CD4-positive, alpha-beta memory T cell (primary cell): ENCODE measurements at regions not wholly inside any gene's neighbourhood (a gene's known extent, or its start where the extent isn't known, plus 50 kb on each side); places are given as distances from the start of the nearest gene placed in this dataset.
"Not testable (repeated sequence)": the region's sequence is repeated elsewhere in the genome, so short reads cannot be mapped to it uniquely, and the experiment has no call there.

Experiments used
- CTCF ChIA-PET: fragments of 350-600 bp; sonication (Branson Sonifier 250); formaldehyde crosslinking; loops from one replicate; lab custom pipeline; 2021; ENCODE audit warnings: inconsistent platforms; ENCODE audit not compliant: partially characterized antibody; lab: Charles Lee
- POLR2A ChIA-PET: fragments of 350-600 bp; sonication (Branson Sonifier 250); formaldehyde crosslinking; loops from one replicate; lab custom pipeline; 2021; ENCODE audit not compliant: partially characterized antibody; lab: Charles Lee
- DNase-seq, 5 donors: peaks; one replicate each; pipeline versions ENCODE4 v3.0.0 to v3.0.0-alpha.2; 2020 to 2022; ENCODE audit warnings: mixed read lengths in 1 of 5
- H3K27ac ChIP-seq: one replicate; pipeline ENCODE4 v1.7.0; 2013; ENCODE audit warnings: low read depth, low read length
- H3K27me3 ChIP-seq: 2 replicates; pipeline ENCODE4 v1.7.0; 2013; ENCODE audit warnings: mild to moderate bottlenecking, low read length, moderate library complexity; ENCODE audit not compliant: insufficient read depth
- H3K36me3 ChIP-seq: 2 replicates; pipeline ENCODE4 v1.7.0; 2013; ENCODE audit warnings: mild to moderate bottlenecking, low read length, moderate library complexity; ENCODE audit not compliant: insufficient read depth
- H3K4me1 ChIP-seq: 2 replicates; pipeline ENCODE4 v1.7.0; 2013; ENCODE audit warnings: mild to moderate bottlenecking, low read length, moderate library complexity; ENCODE audit not compliant: insufficient read depth
- H3K4me3 ChIP-seq, 2 donors: one replicate each; pipeline ENCODE4 v1.7.0; 2013; ENCODE audit warnings: low read length in 2 of 2, mild to moderate bottlenecking in 1 of 2
- H3K9me3 ChIP-seq, 2 donors: one replicate each; pipeline ENCODE4 v1.7.0; 2013; ENCODE audit warnings: low read length in 2 of 2, control low read depth in 1 of 2; ENCODE audit not compliant: control insufficient read depth in 1 of 2
- H3K27ac Mint-ChIP-seq, 7 donors: one replicate each; pipeline ENCODE4 v1.8.0; 2020 to 2021; ENCODE audit warnings: mixed read lengths in 7 of 7, mild to moderate bottlenecking in 6 of 7, inconsistent platforms in 3 of 7, moderate library complexity in 3 of 7
- H3K27me3 Mint-ChIP-seq, 2 donors: one replicate each; pipeline ENCODE4 v1.8.0; 2020 to 2021; ENCODE audit warnings: mixed read lengths in 2 of 2
- H3K36me3 Mint-ChIP-seq, 2 donors: one replicate each; pipeline ENCODE4 v1.8.0; 2020 to 2021; ENCODE audit warnings: mixed read lengths in 2 of 2, inconsistent platforms in 1 of 2, mild to moderate bottlenecking in 1 of 2
- H3K4me1 Mint-ChIP-seq, 4 donors: one replicate each; pipeline ENCODE4 v1.8.0; 2020 to 2021; ENCODE audit warnings: mixed read lengths in 4 of 4, mild to moderate bottlenecking in 1 of 4
- H3K4me3 Mint-ChIP-seq, 8 donors: one replicate each; pipeline ENCODE4 v1.8.0; 2020 to 2021; ENCODE audit warnings: mixed read lengths in 8 of 8, mild to moderate bottlenecking in 7 of 8, moderate library complexity in 6 of 8, inconsistent platforms in 3 of 8
- H3K9me3 Mint-ChIP-seq, 8 donors: one replicate each; pipeline ENCODE4 v1.8.0; 2020 to 2021; ENCODE audit warnings: mixed read lengths in 8 of 8, mild to moderate bottlenecking in 5 of 8, inconsistent platforms in 3 of 8, moderate library complexity in 1 of 8
- intact Hi-C: fragments of 100-400 bp; cut with micrococcal nuclease; formaldehyde crosslinking; loops from one replicate; pipeline ENCODE4 v1.15.1; 2023

GRCh38 chr2:217356781-217357180, 496.9 kb upstream of the TNP1 start:
- CTCF ChIA-PET: no interaction called here
- Mint-ChIP-seq H3K4me3 (no peak overlapping the region), H3K27me3 (peaks cover 0 to 1% of the 10 kb centered on the region in 2 donors), H3K4me1 (no peaks in the 10 kb centered on the region), H3K36me3 (no peaks in the 10 kb centered on the region), H3K9me3 (peaks cover 0 to 3% (median 0%) of the 10 kb centered on the region in 8 donors), H3K27ac (no peak overlapping the region)
- H3K27me3 ChIP-seq: no peaks in the 10 kb centered on the region
- intact Hi-C loops: no loop called here
- H3K36me3 ChIP-seq: no peaks in the 10 kb centered on the region
- POLR2A ChIA-PET: no interaction called here
- no peaks in the 10 kb centered on the region for H3K4me1 ChIP-seq
- no peak overlapping the region for H3K27ac ChIP-seq
- DNase-seq: no peak
- no peak overlapping the region for H3K4me3 ChIP-seq
- H3K9me3 ChIP-seq: no peaks in the 10 kb centered on the region

- Histone ChIP-seq H3K36me3 (no peaks in the 10 kb centered on the region), H3K9me3 (no peaks in the 10 kb centered on the region), H3K27ac (no peak overlapping the region), H3K27me3 (no peaks in the 10 kb centered on the region), H3K4me1 (no peaks in the 10 kb centered on the region), H3K4me3 (no peak overlapping the region)
- DNase-seq: no peak
- ChIA-PET POLR2A (no interaction called here), CTCF (interaction anchor here (0.9 kb wide), 1 partner anchor 127 kb away, joined by 4 read pairs; no protein-coding TSS in a partner anchor)
- intact Hi-C loops: no loop called here
- H3K4me1 Mint-ChIP-seq: no peaks in the 10 kb centered on the region
- H3K36me3 Mint-ChIP-seq: no peaks in the 10 kb centered on the region
- H3K27ac Mint-ChIP-seq: no peak overlapping the region
- peaks cover 0 to 3% (median 0%) of the 10 kb centered on the region in 8 donors for H3K9me3 Mint-ChIP-seq
- peaks cover 0 to 1% of the 10 kb centered on the region in 2 donors for H3K27me3 Mint-ChIP-seq
- no peak overlapping the region for H3K4me3 Mint-ChIP-seq
Measured at GRCh38 chr2:217356142-217356541, 496.3 kb upstream of the TNP1 start.

GRCh38 chr2:217353591-217353990, 493.7 kb upstream of the TNP1 start:
- peaks cover 0 to 21% (median 6%) of the 10 kb centered on the region in 8 donors for H3K9me3 Mint-ChIP-seq
- intact Hi-C loops: no loop called here
- Histone ChIP-seq H3K27ac (no peak overlapping the region), H3K4me3 (no peak overlapping the region), H3K4me1 (no peaks in the 10 kb centered on the region), H3K9me3 (no peaks in the 10 kb centered on the region), H3K36me3 (no peaks in the 10 kb centered on the region), H3K27me3 (no peaks in the 10 kb centered on the region)
- CTCF ChIA-PET: no interaction called here
- H3K27me3 Mint-ChIP-seq: peaks cover 0 to 1% of the 10 kb centered on the region in 2 donors
- H3K4me3 Mint-ChIP-seq: no peak overlapping the region
- H3K4me1 Mint-ChIP-seq: no peaks in the 10 kb centered on the region
- H3K36me3 Mint-ChIP-seq: no peaks in the 10 kb centered on the region
- no peak for DNase-seq
- POLR2A ChIA-PET: no interaction called here
- H3K27ac Mint-ChIP-seq: no peak overlapping the region

- no peaks in the 10 kb centered on the region for H3K9me3 ChIP-seq
- ChIA-PET POLR2A (no interaction called here), CTCF (no interaction called here)
- H3K36me3 ChIP-seq: no peaks in the 10 kb centered on the region
- Mint-ChIP-seq H3K27ac (no peak overlapping the region), H3K4me1 (no peaks in the 10 kb centered on the region), H3K27me3 (peaks cover 0 to 1% of the 10 kb centered on the region in 2 donors), H3K9me3 (peaks cover 0 to 23% (median 6%) of the 10 kb centered on the region in 8 donors), H3K36me3 (no peaks in the 10 kb centered on the region), H3K4me3 (no peak overlapping the region)
- intact Hi-C loops: no loop called here
- H3K4me1 ChIP-seq: no peaks in the 10 kb centered on the region
- H3K27ac ChIP-seq: no peak overlapping the region
- H3K4me3 ChIP-seq: no peak overlapping the region
- no peak for DNase-seq
- H3K27me3 ChIP-seq: no peaks in the 10 kb centered on the region
Measured at GRCh38 chr2:217351378-217351777, 491.5 kb upstream of the TNP1 start.

GRCh38 chr2:217349251-217349650, 489.4 kb upstream of the TNP1 start:
- H3K27me3 Mint-ChIP-seq: peaks cover 0 to 1% of the 10 kb centered on the region in 2 donors
- Histone ChIP-seq H3K9me3 (no peaks in the 10 kb centered on the region), H3K4me1 (no peaks in the 10 kb centered on the region), H3K36me3 (no peaks in the 10 kb centered on the region), H3K27me3 (no peaks in the 10 kb centered on the region), H3K27ac (no peak overlapping the region), H3K4me3 (no peak overlapping the region)
- no peaks in the 10 kb centered on the region for H3K36me3 Mint-ChIP-seq
- H3K4me3 Mint-ChIP-seq: no peak overlapping the region
- intact Hi-C loops: no loop called here
- no peaks in the 10 kb centered on the region for H3K4me1 Mint-ChIP-seq
- peaks cover 0 to 23% (median 5%) of the 10 kb centered on the region in 8 donors for H3K9me3 Mint-ChIP-seq
- no peak for DNase-seq
- H3K27ac Mint-ChIP-seq: no peak overlapping the region
- ChIA-PET CTCF (no interaction called here), POLR2A (no interaction called here)

GRCh38 chr2:217347630-217348029, 487.8 kb upstream of the TNP1 start:
- H3K27ac ChIP-seq, H3K27ac Mint-ChIP-seq, H3K4me1 Mint-ChIP-seq, H3K4me1 ChIP-seq, H3K4me3 Mint-ChIP-seq, H3K27me3 ChIP-seq, H3K27me3 Mint-ChIP-seq, DNase-seq, POLR2A ChIA-PET, intact Hi-C loops, CTCF ChIA-PET, H3K4me3 ChIP-seq, H3K36me3 Mint-ChIP-seq, H3K36me3 ChIP-seq, H3K9me3 ChIP-seq: not testable (repeated sequence)
- peaks cover 0 to 23% (median 5%) of the 10 kb centered on the region in 8 donors for H3K9me3 Mint-ChIP-seq

- DNase-seq, H3K36me3 Mint-ChIP-seq, CTCF ChIA-PET, H3K4me1 ChIP-seq, H3K4me1 Mint-ChIP-seq, H3K9me3 ChIP-seq, POLR2A ChIA-PET, H3K4me3 ChIP-seq, H3K27ac ChIP-seq, H3K27ac Mint-ChIP-seq, H3K4me3 Mint-ChIP-seq, H3K27me3 Mint-ChIP-seq, intact Hi-C loops, H3K36me3 ChIP-seq, H3K27me3 ChIP-seq: not testable (repeated sequence)
- H3K9me3 Mint-ChIP-seq: peaks cover 0 to 23% (median 5%) of the 10 kb centered on the region in 8 donors
Measured at GRCh38 chr2:217346043-217346442, 486.2 kb upstream of the TNP1 start.

- intact Hi-C loops: no loop called here
- Histone ChIP-seq H3K4me3 (no peak overlapping the region), H3K9me3 (no peaks in the 10 kb centered on the region), H3K36me3 (no peaks in the 10 kb centered on the region), H3K27ac (no peak overlapping the region), H3K4me1 (no peaks in the 10 kb centered on the region), H3K27me3 (no peaks in the 10 kb centered on the region)
- Mint-ChIP-seq H3K9me3 (peaks cover 0 to 3% (median 0%) of the 10 kb centered on the region in 8 donors), H3K27me3 (peaks cover 0 to 2% of the 10 kb centered on the region in 2 donors), H3K4me1 (no peaks in the 10 kb centered on the region), H3K36me3 (no peaks in the 10 kb centered on the region), H3K4me3 (no peak overlapping the region), H3K27ac (no peak overlapping the region)
- DNase-seq: no peak
- ChIA-PET POLR2A (no interaction called here), CTCF (no interaction called here)
Measured at GRCh38 chr2:217340899-217341298, 481.0 kb upstream of the TNP1 start.
